HG03025 (cell line): ENCODE measurements at regions not wholly inside any gene's neighbourhood (a gene's known extent, or its start where the extent isn't known, plus 50 kb on each side); places are given as distances from the start of the nearest gene placed in this dataset.

Experiments
- ATAC-seq: cut with Tn5 transposase; IDR thresholded peaks from one replicate; pipeline ENCODE4 v1.9.1; 2021; ENCODE audit warnings: mild to moderate bottlenecking, moderate library complexity; ENCODE audit not compliant: unreplicated experiment, low FRiP score

GRCh38 chrX:39601231-39602177 is 496.3 kb downstream of the BCOR start:
- ATAC-seq, result no peak

GRCh38 chrX:39602195-39602594 is 495.6 kb downstream of the BCOR start:
- no peak for ATAC-seq

- no peak for ATAC-seq
Measured at GRCh38 chrX:39603230-39603629, 494.5 kb downstream of the BCOR start.

DNA sequence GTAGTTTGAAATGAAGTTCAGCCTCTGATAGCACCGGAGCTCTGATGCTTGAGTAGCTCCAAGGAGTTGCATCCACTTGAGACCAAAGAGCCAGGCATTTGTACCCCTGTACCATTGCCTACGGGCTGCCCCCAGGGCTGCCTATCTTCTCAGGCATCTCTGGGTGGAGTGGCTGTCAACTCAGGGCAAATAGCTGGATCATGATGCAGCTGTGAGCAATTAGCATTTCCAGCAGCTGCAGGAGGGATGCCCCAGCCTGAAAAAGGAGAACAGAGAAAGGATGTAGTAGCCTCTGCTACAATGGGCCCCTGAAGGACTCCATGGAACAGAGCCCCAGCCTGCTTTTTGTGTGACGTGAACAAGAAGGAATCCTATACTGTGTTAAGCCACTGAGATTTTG is 492.6 kb downstream of the BCOR start:
- no peak for ATAC-seq

DNA sequence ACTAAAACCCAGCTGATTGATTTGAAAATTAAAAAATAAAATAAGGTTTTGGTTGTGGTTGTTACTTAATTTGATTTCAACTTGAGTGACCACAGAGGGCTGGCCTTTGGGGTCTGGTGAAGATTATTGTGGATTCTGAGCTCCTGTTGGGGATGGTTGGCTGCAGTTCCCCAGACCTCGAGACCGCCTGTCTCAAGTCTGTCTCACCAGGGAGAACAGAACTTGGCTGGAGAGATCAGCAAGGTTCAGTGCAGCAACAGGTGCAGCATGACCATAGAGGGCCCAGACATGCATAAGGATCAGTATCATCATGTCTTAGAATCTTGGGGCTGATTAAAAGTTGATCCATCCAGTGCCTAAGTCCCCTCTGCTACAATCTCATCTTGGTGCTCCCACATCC is 491.9 kb downstream of the BCOR start:
- ATAC-seq, result no peak

GRCh38 chrX:39609941-39610340 is 487.8 kb downstream of the BCOR start:
- no peak for ATAC-seq

- ATAC-seq, result no peak
Measured at GRCh38 chrX:39611468-39611867, 486.3 kb downstream of the BCOR start.

GRCh38 chrX:39613482-39613995 is 484.2 kb downstream of the BCOR start:
- ATAC-seq, result no peak

DNA sequence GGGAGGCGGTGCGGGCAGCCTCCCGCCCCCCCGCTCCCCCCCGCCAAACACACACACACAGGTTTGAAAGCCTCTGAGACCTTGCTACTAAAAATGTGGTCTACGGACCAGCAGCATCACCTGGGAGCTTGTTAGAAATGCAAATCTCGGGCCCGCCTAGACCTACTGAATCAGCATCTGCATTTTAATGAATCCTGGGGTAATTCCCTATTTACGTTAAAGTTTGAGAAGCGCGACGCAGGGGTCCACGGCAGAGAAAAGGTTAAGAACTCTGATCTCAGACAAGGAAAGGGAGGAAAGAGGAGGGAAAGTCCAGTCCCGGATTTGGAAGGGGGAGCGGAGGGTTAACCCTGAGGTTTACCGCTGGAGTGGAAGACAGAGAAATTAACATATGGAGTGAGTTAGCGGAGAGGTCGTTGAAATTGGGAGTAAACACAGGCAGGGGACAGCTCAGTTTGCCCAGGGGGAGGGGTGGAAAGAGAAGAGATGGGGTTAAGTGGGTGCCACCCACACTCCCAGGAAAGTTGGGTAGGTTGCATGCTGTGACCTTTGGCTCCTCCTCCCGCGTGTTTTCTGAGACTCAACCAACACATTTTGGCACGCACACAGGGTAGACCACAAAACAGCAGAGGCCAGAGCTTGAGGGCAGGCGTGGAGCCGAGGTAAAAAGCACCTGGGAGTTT is 483.6 kb downstream of the BCOR start:
- ATAC-seq, result no peak

GRCh38 chrX:39614680-39614998 is 483.1 kb downstream of the BCOR start:
- no peak for ATAC-seq

DNA sequence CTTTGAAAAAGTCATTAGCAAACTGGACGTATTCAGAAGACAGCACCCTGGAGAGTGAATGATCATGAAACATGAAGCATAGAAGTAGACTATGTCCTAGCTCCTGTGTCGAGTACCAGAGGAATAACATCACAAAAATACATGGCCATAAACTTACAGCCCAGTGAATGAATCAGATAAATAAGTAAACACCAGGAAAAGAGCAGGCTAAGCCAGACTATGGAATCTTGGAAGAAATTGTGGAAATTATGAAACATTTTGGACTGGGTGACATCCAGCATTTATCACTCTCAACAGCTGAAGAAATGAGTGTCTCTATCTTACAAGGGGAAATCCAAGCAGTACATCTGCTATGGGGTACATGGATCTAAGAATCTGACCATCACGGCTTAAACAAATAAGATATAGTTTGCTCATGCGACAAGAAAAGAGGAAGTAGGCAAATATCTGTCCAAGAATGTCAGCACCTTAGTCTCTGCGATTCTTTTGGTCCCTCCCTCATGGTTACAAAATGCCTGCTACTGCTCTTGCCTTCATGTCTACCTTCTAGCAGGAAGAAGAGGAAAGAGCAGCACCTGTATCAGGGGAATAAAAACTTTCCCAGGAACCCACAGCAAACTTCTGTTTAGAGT is 481.5 kb downstream of the BCOR start:
- no peak for ATAC-seq

- ATAC-seq, result no peak
Measured at GRCh38 chrX:39616731-39617130, 481.0 kb downstream of the BCOR start.

DNA sequence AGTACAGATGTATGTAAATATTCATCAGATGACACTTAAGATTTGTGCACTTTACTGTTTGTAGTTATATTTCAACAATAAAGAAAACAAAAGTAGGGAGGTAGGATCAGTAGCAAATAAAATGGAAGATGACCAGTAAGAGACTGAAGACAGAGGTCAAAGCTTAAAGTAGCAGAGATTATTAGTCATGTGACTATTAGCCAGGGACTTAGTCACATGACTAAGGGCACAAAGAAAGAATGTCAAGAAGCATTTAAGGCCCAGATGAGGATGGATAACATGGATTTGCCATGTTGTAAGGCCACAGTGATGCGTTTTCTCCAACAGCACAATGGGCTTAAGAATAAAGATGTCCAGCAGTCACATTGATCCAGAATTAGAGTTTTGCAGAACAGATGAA is 479.6 kb downstream of the BCOR start:
- no peak for ATAC-seq

DNA sequence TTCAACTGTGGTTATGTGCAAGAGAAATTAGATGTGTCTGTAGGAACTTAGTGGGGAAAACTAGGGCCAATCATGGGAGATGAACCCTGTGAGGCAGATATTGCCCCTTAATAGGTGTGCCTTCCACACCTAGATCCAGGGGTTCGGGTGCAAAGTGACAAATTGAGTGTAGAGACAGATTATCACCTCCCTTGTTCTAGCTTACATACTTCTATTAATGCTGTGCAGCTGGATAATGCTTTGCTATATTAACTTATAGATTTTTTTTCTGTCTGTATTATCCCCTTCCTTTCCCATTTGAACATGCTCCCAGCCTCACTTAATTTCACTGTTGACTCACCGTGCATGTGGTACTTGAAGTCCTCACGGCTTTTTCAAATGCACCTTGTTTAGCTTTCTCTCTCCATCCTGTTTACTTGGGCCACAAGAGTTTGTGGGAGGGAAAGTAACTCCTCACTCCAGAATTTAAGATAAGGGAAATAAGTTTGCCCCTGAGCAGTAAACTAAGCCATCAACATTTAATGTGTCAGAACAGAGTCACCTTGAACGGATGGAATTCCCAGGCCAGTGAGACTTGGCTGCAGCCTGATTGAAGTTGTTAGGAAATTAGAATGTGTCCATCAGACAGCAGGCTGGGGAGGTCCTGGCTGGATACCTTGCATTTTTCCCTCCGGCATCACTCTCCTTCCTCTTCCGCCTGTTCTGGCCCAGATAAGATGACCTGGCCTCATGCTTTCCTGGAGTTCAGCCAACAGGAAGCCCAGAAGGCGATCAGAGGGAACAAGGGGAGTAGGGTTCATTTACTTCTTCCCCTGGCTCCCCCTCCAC is 478.4 kb downstream of the BCOR start:
- ATAC-seq, result no peak

DNA sequence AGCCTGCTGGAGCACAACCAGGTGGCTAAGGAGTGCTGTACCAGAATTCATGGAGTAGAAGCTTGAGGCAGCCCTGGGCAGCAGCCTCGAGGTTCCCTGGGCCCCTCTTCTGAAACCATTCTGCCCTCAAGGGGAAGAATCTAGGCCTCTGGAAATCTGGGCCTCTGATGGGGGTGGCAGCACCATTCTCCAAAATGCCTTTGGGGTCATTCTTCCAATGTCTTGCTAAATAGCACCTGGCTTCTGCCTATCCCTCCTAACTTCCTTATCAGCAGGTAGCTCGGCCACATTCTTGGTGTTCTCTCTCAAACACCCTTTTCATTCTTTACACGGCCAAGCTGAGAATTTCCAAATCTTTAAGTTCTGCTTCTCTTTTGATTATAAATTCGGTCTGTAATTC is 473.6 kb downstream of the BCOR start:
- no peak for ATAC-seq

DNA sequence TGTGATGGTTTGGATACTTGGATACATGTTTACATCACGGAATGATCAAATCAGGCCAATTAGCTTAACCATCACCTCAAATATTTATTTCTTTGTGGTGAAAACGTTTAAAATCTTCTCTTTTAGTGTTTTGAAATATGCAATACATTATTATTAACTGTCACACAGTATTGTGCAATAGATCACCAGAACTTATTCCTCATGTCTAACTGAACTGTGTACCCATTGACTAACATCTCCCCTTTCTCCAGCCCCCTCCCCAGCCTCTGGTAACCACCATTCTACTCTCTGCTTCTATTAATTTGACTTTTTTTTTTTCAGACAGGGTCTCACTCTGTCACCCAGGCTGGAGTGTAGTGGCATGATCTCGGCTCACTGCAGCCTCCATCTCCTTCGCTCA is 471.9 kb downstream of the BCOR start:
- ATAC-seq, result no peak

DNA sequence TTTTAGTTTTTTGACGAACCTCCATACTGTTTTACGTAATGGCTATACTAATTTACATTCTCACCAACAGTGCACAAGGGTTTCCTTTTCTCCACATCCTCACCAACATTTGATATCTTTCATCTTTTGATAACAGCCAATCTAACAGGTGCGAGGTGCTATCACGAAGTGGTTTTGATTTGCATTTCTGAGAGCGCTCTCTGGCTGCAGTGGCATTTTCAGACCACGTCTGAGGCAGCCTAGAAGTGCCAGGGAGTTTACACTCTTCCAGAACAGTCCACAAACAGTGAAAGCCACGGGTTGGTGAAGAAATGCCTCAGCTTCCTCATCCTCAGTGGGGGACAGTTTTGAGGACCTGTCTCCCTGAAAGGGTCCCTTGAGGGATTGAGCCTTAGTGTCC is 471.0 kb downstream of the BCOR start:
- ATAC-seq, result no peak

DNA sequence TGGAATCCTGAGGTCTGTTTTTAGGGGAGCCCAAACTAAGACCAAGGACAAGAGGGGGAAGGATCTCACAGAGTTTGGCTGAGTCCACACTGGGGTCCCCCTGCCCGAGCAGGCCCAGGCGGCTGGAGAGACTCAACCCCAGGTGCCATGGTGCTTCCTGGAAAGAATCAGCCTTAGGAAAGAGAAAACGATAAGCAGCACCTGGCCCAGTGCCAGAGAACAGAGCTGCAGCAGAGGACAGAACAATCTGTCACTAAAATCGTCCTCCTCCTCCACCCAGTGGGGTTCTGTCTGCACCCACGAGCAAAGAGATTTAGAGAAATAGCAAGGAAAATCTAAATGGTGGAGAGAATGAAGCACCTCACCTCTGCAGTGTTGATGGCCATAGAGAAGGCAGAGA is 470.5 kb downstream of the BCOR start:
- no peak for ATAC-seq

DNA sequence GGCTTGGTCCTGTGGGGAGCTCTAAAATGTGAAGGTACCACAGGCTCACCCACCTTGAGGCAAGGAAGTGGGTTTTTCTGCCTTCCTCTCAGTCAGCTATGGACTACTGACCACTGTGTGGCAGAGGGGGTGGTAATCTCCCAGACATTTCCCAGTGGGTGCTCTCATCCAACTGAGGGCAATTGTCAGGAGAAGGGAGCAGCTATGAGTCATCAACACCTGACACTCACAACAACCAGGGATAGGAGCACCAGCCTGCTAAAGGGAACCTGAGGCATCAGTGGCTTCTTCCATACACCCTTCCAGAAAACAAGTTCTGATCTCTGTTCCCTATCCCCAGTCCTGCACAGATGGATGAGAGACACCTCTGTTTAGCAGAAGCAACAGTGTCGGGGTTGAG is 468.8 kb downstream of the BCOR start:
- no peak for ATAC-seq

GRCh38 chrX:39630344-39630743 is 467.4 kb downstream of the BCOR start:
- no peak for ATAC-seq
